OCI-LY7 (cell line): ENCODE measurements at regions not wholly inside any gene's neighbourhood (a gene's known extent, or its start where the extent isn't known, plus 50 kb on each side); places are given as distances from the start of the nearest gene placed in this dataset.

Source experiments
- BruUV-seq: library from RNA; stranded (reverse); fragments of 400-500 nt; replicated peaks from 2 replicates; lab custom pipeline; 2021; lab: Mats Ljungman, UMichigan
- CTCF ChIA-PET: fragments of 300-600 bp; sonication (Branson Sonifier 250); formaldehyde crosslinking; loops from one replicate; lab custom pipeline; 2022; ENCODE audit warnings: antibody characterized with exemption; ENCODE audit not compliant: unreplicated experiment; lab: Charles Lee
- POLR2A ChIA-PET: fragments of 300-600 bp; sonication (Branson Sonifier 250); formaldehyde crosslinking; loops from one replicate; lab custom pipeline; 2022; ENCODE audit warnings: antibody characterized with exemption; lab: Charles Lee
- DNase-seq: peaks from one replicate; pipeline ENCODE4 v3.0.0-alpha.2; 2015; ENCODE audit warnings: low spot score
- H2AFZ ChIP-seq: fragments of 200-600 bp; sonication (generic), shearing (Covaris generic); 2 replicates; pipeline ENCODE4 v1.6.1; 2014; ENCODE audit warnings: mild to moderate bottlenecking, antibody characterized with exemption, low read length, moderate library complexity
- H3K27ac ChIP-seq: fragments of 200-600 bp; sonication (generic); 2 replicates; pipeline ENCODE4 v1.5.1; 2014; ENCODE audit warnings: mixed run types, low read depth, mild to moderate bottlenecking, moderate library complexity, low read length, inconsistent platforms; ENCODE audit not compliant: poor library complexity, severe bottlenecking
- H3K36me3 ChIP-seq: fragments of 200-600 bp; sonication (generic); 2 replicates; pipeline ENCODE4 v1.6.1; 2014; ENCODE audit warnings: mild to moderate bottlenecking, antibody characterized with exemption, low read length, moderate library complexity, mixed read lengths; ENCODE audit not compliant: insufficient read depth
- H3K4me1 ChIP-seq: fragments of 200-600 bp; sonication (generic); 2 replicates; pipeline ENCODE4 v1.5.1; 2014; ENCODE audit warnings: mild to moderate bottlenecking, low read length; ENCODE audit not compliant: insufficient read depth, poor library complexity, severe bottlenecking
- H3K4me2 ChIP-seq: fragments of 200-600 bp; sonication (generic); 2 replicates; pipeline ENCODE4 v1.6.1; 2014; ENCODE audit warnings: mild to moderate bottlenecking, low read length
- H3K4me3 ChIP-seq: fragments of 200-600 bp; sonication (generic); 2 replicates; pipeline ENCODE4 v1.5.1; 2014; ENCODE audit warnings: mild to moderate bottlenecking, low read depth, low read length; ENCODE audit not compliant: poor library complexity, severe bottlenecking
- H3K79me2 ChIP-seq: fragments of 200-600 bp; sonication (generic); 2 replicates; pipeline ENCODE4 v1.6.1; 2016; ENCODE audit warnings: low read depth, mild to moderate bottlenecking, low read length, moderate library complexity, mixed read lengths; ENCODE audit not compliant: insufficient read depth
- H3K9me2 ChIP-seq: fragments of 200-600 bp; sonication (generic); 2 replicates; pipeline ENCODE4 v1.6.1; 2016; ENCODE audit warnings: mild to moderate bottlenecking, low read length, mixed read lengths; ENCODE audit not compliant: insufficient read depth
- H3K9me3 ChIP-seq: fragments of 200-600 bp; sonication (generic); 2 replicates; pipeline ENCODE4 v1.6.1; 2014; ENCODE audit warnings: mild to moderate bottlenecking, mixed run types, low read length, mixed read lengths
- H4K20me1 ChIP-seq: fragments of 200-600 bp; sonication (generic); 2 replicates; pipeline ENCODE4 v1.6.1; 2014; ENCODE audit warnings: mild to moderate bottlenecking, antibody characterized with exemption, low read length, moderate library complexity, mixed read lengths; ENCODE audit not compliant: insufficient read depth
- CTCF ChIP-seq: fragments of 200-600 bp; sonication (generic); conservative IDR thresholded peaks from 2 replicates; pipeline ENCODE4 v1.5.1; 2014; ENCODE audit warnings: mild to moderate bottlenecking, antibody characterized with exemption, low read length, moderate library complexity, mixed read lengths
- EZH2phosphoT487 ChIP-seq: fragments of 200-600 bp; sonication (generic); IDR thresholded peaks from 2 replicates; pipeline ENCODE4 v1.6.1; 2018; ENCODE audit warnings: low read depth, borderline replicate concordance, mild to moderate bottlenecking, mixed run types, antibody characterized with exemption, low read length, moderate library complexity, mixed read lengths
- intact Hi-C: fragments of 100-400 bp; cut with micrococcal nuclease; formaldehyde crosslinking; loops from one replicate; pipeline ENCODE4 v1.10.0; 2022; ENCODE audit not compliant: unreplicated experiment

- POLR2A ChIA-PET, result no interaction called here
- BruUV-seq, result no TSS peak
- TF ChIP-seq EZH2phosphoT487, result no peak
- no peak for TF ChIP-seq CTCF
- no peak overlapping the region for H2AFZ ChIP-seq
- H3K4me3 ChIP-seq, result no peak overlapping the region
- no peak overlapping the region for H3K27ac ChIP-seq
- no peaks in the 10 kb centered on the region for H4K20me1 ChIP-seq
- H3K4me2 ChIP-seq, result no peak overlapping the region
- no peaks in the 10 kb centered on the region for H3K36me3 ChIP-seq
- CTCF ChIA-PET, result no interaction called here
- no peaks in the 10 kb centered on the region for H3K9me3 ChIP-seq
- no peaks in the 10 kb centered on the region for H3K79me2 ChIP-seq
- H3K4me1 ChIP-seq, result peaks cover 7% of the 10 kb centered on the region
- no peaks in the 10 kb centered on the region for H3K9me2 ChIP-seq
- DNase-seq, result no peak
- intact Hi-C loops, result no loop called here
Measured at GRCh38 chr5:6269925-6270324, 108.4 kb downstream of the MED10 start.

GRCh38 chr5:6266671-6267197 is 111.6 kb downstream of the MED10 start:
- intact Hi-C loops, result no loop called here
- no TSS peak for BruUV-seq

More at GRCh38 chr5:6266671-6267197, 111.6 kb downstream of the MED10 start:
- Histone ChIP-seq H3K27ac (no peak overlapping the region), H3K4me1 (peaks cover 7% of the 10 kb centered on the region), H3K36me3 (no peaks in the 10 kb centered on the region), H3K4me2 (no peak overlapping the region), H4K20me1 (no peaks in the 10 kb centered on the region), H3K4me3 (no peak overlapping the region), H2AFZ (no peak overlapping the region), H3K9me2 (no peaks in the 10 kb centered on the region), H3K79me2 (no peaks in the 10 kb centered on the region), H3K9me3 (no peaks in the 10 kb centered on the region)
- DNase-seq, result no peak
- TF ChIP-seq CTCF (no peak), EZH2phosphoT487 (no peak)
- CTCF ChIA-PET, result no interaction called here
- POLR2A ChIA-PET, result interaction anchor here (0.7 kb wide), 1 partner anchor 61 kb away, joined by 3 read pairs; no protein-coding TSS in a partner anchor
